Mucosa of rectum (tissue), 2 donors: ENCODE measurements at regions not wholly inside any gene's neighbourhood (a gene's known extent, or its start where the extent isn't known, plus 50 kb on each side); places are given as distances from the start of the nearest gene placed in this dataset.
A peak's percentile ranks its signal among the peaks of the same experiment; 100 is the strongest.
"Not testable (repeated sequence)": the region's sequence is repeated elsewhere in the genome, so short reads cannot be mapped to it uniquely, and the experiment has no call there.

Experiments used
- H3K27ac ChIP-seq, 2 donors: one replicate each; pipeline ENCODE4 v1.7.0; 2013; ENCODE audit warnings: inconsistent platforms in 2 of 2, low read depth in 2 of 2, low read length in 2 of 2
- H3K27me3 ChIP-seq, 2 donors: one replicate each; pipeline ENCODE4 v1.7.0; 2013; ENCODE audit warnings: low read length in 2 of 2; ENCODE audit not compliant: control insufficient read depth in 2 of 2, insufficient read depth in 2 of 2
- H3K36me3 ChIP-seq, 2 donors: one replicate each; pipeline ENCODE4 v1.7.0; 2013; ENCODE audit warnings: low read length in 2 of 2; ENCODE audit not compliant: control insufficient read depth in 2 of 2, insufficient read depth in 2 of 2
- H3K4me1 ChIP-seq, 2 donors: one replicate each; pipeline ENCODE4 v1.7.0; 2013; ENCODE audit warnings: low read length in 2 of 2, mild to moderate bottlenecking in 1 of 2; ENCODE audit not compliant: control insufficient read depth in 2 of 2, insufficient read depth in 2 of 2
- H3K4me3 ChIP-seq, 2 donors: one replicate each; pipeline ENCODE4 v1.7.0; 2013; ENCODE audit warnings: low read length in 2 of 2
- H3K9ac ChIP-seq, 2 donors: one replicate each; pipeline ENCODE4 v1.7.0; 2013; ENCODE audit warnings: low read length in 2 of 2, low read depth in 1 of 2, mild to moderate bottlenecking in 1 of 2
- H3K9me3 ChIP-seq, 2 donors: one replicate each; pipeline ENCODE4 v1.7.0; 2013; ENCODE audit warnings: low read length in 2 of 2; ENCODE audit not compliant: control insufficient read depth in 2 of 2
- donor health status: healthy.
- donor health status: Normal muscosa, but diverticular disease.

DNA sequence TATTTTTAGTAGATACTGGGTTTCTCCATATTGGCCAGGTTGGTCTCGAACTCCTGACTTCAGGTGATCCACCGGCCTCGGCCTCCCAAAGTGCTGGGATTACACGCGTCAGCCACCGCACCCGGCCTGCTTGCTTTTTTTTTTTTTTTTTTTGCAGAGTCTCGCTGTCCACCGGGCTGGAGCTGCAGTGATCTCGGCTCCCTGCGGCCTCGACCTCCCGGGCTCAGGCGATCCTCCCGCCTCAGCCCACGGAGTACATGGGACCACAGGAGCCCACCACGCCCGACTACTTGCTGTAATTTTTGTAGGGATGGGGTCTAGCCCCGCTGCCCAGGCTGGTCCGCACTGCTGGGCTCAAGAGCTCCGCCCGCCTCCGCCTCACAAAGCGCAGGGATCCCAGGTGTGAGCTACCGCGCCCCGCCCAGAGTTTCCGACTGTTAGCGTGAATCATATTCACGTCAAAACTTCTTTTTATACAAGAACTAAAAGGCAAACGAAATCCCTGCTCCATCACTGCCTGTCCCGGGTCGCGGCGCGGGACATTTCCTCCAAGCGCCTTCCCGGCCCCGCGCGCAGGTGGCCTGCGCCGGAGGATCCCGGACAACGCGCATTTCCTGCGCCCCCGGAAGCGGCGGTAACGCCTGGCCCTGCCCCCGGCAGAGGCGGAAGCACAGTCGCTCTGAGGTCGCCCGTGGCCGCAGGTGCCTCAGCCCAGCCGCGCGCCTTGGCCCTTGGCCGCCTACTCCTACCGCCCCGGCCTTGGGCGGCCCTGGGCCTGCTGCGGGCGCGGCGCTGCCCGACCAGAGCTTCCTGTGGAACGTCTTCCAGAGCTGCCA, 50.9 kb upstream of the APOD start:
- not testable (repeated sequence) for H3K36me3 ChIP-seq, H3K4me1 ChIP-seq, H3K9me3 ChIP-seq, H3K9ac ChIP-seq, H3K27me3 ChIP-seq
- H3K4me3 ChIP-seq, result peak overlapping the region in 1 of 2 donors; percentile 54
- peak overlapping the region; percentile 38 to 47 for H3K27ac ChIP-seq
